NCI-H1092 (cell line): ENCODE measurements at regions not wholly inside any gene's neighbourhood (a gene's known extent, or its start where the extent isn't known, plus 50 kb on each side); places are given as distances from the start of the nearest gene placed in this dataset.
A peak's percentile ranks its signal among the peaks of the same experiment; 100 is the strongest.

ENCODE experiments used
- DNase-seq: peaks from one replicate; lab custom pipeline; 2025; lab: John Stamatoyannopoulos, UW

GRCh38 chr1:244971552-244972216, 107.3 kb upstream of the HNRNPU start:
- DNase-seq = no peak

GRCh38 chr1:244970744-244971551, 106.6 kb upstream of the HNRNPU start:
- peak; percentile 97 for DNase-seq

- peak; percentile 91 for DNase-seq
Measured at GRCh38 chr1:244970236-244970743, 105.9 kb upstream of the HNRNPU start.

GRCh38 chr1:244969355-244970235, 105.3 kb upstream of the HNRNPU start:
- peak; percentile 76 for DNase-seq

- no peak for DNase-seq
Measured at GRCh38 chr1:244968881-244969280, 104.5 kb upstream of the HNRNPU start.

GRCh38 chr1:244968471-244968871, 104.1 kb upstream of the HNRNPU start:
- DNase-seq = no peak

GRCh38 chr1:244967159-244967558, 102.8 kb upstream of the HNRNPU start:
- no peak for DNase-seq

- no peak for DNase-seq
Measured at GRCh38 chr1:244965185-244966030, 101.1 kb upstream of the HNRNPU start.

- peak; percentile 17 for DNase-seq
Measured at GRCh38 chr1:244964112-244964971, 100.0 kb upstream of the HNRNPU start.

- no peak for DNase-seq
Measured at GRCh38 chr1:244963231-244963826, 99.0 kb upstream of the HNRNPU start.

GRCh38 chr1:244962130-244962529, 97.8 kb upstream of the HNRNPU start:
- DNase-seq = no peak

GRCh38 chr1:244960904-244961303, 96.6 kb upstream of the HNRNPU start:
- no peak for DNase-seq

- DNase-seq = no peak
Measured at GRCh38 chr1:244958593-244958992, 94.2 kb upstream of the HNRNPU start.

- no peak for DNase-seq
Measured at GRCh38 chr1:244957525-244957924, 93.2 kb upstream of the HNRNPU start.

GRCh38 chr1:244957122-244957521, 92.8 kb upstream of the HNRNPU start:
- no peak for DNase-seq

- DNase-seq = no peak
Measured at GRCh38 chr1:244955661-244956060, 91.3 kb upstream of the HNRNPU start.

- no peak for DNase-seq
Measured at GRCh38 chr1:244954359-244954758, 90.0 kb upstream of the HNRNPU start.

- DNase-seq = no peak
Measured at GRCh38 chr1:244953901-244954300, 89.6 kb upstream of the HNRNPU start.

- DNase-seq = no peak
Measured at GRCh38 chr1:244952940-244953339, 88.6 kb upstream of the HNRNPU start.
